GM23338 (cell line): ENCODE measurements at regions not wholly inside any gene's neighbourhood (a gene's known extent, or its start where the extent isn't known, plus 50 kb on each side); places are given as distances from the start of the nearest gene placed in this dataset.

Experiments used
- CREB1 ChIP-seq: fragments of 250-450 bp; sonication (Bioruptor Pico); IDR thresholded peaks from 2 replicates; pipeline ENCODE4 v1.5.0; 2020; ENCODE audit warnings: low read depth, mild to moderate bottlenecking, moderate library complexity
- EZH2 ChIP-seq: fragments of 200-600 bp; sonication (generic); IDR thresholded peaks from one replicate; pipeline ENCODE4 v1.8.0; 2017; ENCODE audit warnings: antibody characterized with exemption, mild to moderate bottlenecking, low read depth; ENCODE audit not compliant: unreplicated experiment
- JUNB ChIP-seq: IDR thresholded peaks from one replicate; pipeline ENCODE4 v1.6.1; 2016; ENCODE audit warnings: antibody characterized with exemption; ENCODE audit not compliant: unreplicated experiment
- POLR2AphosphoS5 ChIP-seq: IDR thresholded peaks from 2 replicates; pipeline ENCODE4 v1.6.1; 2016; ENCODE audit warnings: antibody characterized with exemption, low read depth
- STAT1 ChIP-seq: IDR thresholded peaks from one replicate; pipeline ENCODE4 v1.6.1; 2016; ENCODE audit warnings: antibody characterized with exemption; ENCODE audit not compliant: unreplicated experiment
- ZNF114 ChIP-seq: fragments of 250-450 bp; sonication (Bioruptor Pico); IDR thresholded peaks from 2 replicates; pipeline ENCODE4 v1.5.0; 2020; ENCODE audit warnings: mild to moderate bottlenecking, moderate library complexity
- TF ChIP-seq, protein P1 (sequence below), 2 experiments: fragments of 200-600 bp in 1 of 2; sonication (generic) in 1 of 2; conservative IDR thresholded peaks; 2 replicates each; pipeline versions ENCODE4 v1.5.1 to v1.6.1; 2016 to 2017; ENCODE audit warnings: antibody characterized with exemption in 2 of 2, low read depth in 2 of 2, mild to moderate bottlenecking in 2 of 2, moderate library complexity in 1 of 2
- TF ChIP-seq, protein P2 (sequence below): IDR thresholded peaks from one replicate; pipeline ENCODE4 v1.6.1; 2018; ENCODE audit warnings: antibody characterized with exemption; ENCODE audit not compliant: unreplicated experiment

GRCh38 chr5:88941581-88941980 is 58.6 kb upstream of the MEF2C start:
- no peak for TF ChIP-seq EZH2
- TF ChIP-seq STAT1, result no peak
- TF ChIP-seq, protein P1, sequence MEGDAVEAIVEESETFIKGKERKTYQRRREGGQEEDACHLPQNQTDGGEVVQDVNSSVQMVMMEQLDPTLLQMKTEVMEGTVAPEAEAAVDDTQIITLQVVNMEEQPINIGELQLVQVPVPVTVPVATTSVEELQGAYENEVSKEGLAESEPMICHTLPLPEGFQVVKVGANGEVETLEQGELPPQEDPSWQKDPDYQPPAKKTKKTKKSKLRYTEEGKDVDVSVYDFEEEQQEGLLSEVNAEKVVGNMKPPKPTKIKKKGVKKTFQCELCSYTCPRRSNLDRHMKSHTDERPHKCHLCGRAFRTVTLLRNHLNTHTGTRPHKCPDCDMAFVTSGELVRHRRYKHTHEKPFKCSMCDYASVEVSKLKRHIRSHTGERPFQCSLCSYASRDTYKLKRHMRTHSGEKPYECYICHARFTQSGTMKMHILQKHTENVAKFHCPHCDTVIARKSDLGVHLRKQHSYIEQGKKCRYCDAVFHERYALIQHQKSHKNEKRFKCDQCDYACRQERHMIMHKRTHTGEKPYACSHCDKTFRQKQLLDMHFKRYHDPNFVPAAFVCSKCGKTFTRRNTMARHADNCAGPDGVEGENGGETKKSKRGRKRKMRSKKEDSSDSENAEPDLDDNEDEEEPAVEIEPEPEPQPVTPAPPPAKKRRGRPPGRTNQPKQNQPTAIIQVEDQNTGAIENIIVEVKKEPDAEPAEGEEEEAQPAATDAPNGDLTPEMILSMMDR (conservative IDR thresholded peaks at IDR 0.05; ENCODE audit: low read depth in 2 of 2), result no peak
- TF ChIP-seq ZNF114, result no peak
- TF ChIP-seq, protein P2, sequence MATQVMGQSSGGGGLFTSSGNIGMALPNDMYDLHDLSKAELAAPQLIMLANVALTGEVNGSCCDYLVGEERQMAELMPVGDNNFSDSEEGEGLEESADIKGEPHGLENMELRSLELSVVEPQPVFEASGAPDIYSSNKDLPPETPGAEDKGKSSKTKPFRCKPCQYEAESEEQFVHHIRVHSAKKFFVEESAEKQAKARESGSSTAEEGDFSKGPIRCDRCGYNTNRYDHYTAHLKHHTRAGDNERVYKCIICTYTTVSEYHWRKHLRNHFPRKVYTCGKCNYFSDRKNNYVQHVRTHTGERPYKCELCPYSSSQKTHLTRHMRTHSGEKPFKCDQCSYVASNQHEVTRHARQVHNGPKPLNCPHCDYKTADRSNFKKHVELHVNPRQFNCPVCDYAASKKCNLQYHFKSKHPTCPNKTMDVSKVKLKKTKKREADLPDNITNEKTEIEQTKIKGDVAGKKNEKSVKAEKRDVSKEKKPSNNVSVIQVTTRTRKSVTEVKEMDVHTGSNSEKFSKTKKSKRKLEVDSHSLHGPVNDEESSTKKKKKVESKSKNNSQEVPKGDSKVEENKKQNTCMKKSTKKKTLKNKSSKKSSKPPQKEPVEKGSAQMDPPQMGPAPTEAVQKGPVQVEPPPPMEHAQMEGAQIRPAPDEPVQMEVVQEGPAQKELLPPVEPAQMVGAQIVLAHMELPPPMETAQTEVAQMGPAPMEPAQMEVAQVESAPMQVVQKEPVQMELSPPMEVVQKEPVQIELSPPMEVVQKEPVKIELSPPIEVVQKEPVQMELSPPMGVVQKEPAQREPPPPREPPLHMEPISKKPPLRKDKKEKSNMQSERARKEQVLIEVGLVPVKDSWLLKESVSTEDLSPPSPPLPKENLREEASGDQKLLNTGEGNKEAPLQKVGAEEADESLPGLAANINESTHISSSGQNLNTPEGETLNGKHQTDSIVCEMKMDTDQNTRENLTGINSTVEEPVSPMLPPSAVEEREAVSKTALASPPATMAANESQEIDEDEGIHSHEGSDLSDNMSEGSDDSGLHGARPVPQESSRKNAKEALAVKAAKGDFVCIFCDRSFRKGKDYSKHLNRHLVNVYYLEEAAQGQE, result no peak
- no peak for TF ChIP-seq POLR2AphosphoS5
- TF ChIP-seq CREB1, result no peak
- no peak for TF ChIP-seq JUNB
